ENCODE measurements at regions not wholly inside any gene's neighbourhood (a gene's known extent, or its start where the extent isn't known, plus 50 kb on each side); places are given as distances from the start of the nearest gene placed in this dataset.
A peak's percentile ranks its signal among the peaks of the same experiment; 100 is the strongest.
"Not testable (repeated sequence)": the region's sequence is repeated elsewhere in the genome, so short reads cannot be mapped to it uniquely, and the experiment has no call there.

GRCh38 chr21:29430030-29430429 lies 131.3 kb downstream of the BACH1 start:
- DNase-seq (ENCODE audit: low spot score): no peak
- intact Hi-C loops (cut with micrococcal nuclease): no loop called here
- H3K36me3 Mint-ChIP-seq (ENCODE audit: low read depth): no peaks in the 10 kb centered on the region
- H3K27ac Mint-ChIP-seq: no peak overlapping the region
- H3K4me1 Mint-ChIP-seq (ENCODE audit: low read depth): peaks cover 8% of the 10 kb centered on the region
- H3K27me3 Mint-ChIP-seq (ENCODE audit: low read depth): no peaks in the 10 kb centered on the region
- no peaks in the 10 kb centered on the region for H3K9me3 Mint-ChIP-seq
- H3K4me3 Mint-ChIP-seq (ENCODE audit: low read depth): no peak overlapping the region

- H3K4me3 Mint-ChIP-seq (ENCODE audit: low read depth): no peak overlapping the region
- intact Hi-C loops (cut with micrococcal nuclease): no loop called here
- no peak overlapping the region for H3K27ac Mint-ChIP-seq
- H3K9me3 Mint-ChIP-seq: no peaks in the 10 kb centered on the region
- no peaks in the 10 kb centered on the region for H3K27me3 Mint-ChIP-seq (ENCODE audit: low read depth)
- no peak for DNase-seq (ENCODE audit: low spot score)
- H3K36me3 Mint-ChIP-seq (ENCODE audit: low read depth): no peaks in the 10 kb centered on the region
- H3K4me1 Mint-ChIP-seq (ENCODE audit: low read depth): peaks cover 8% of the 10 kb centered on the region
Measured at GRCh38 chr21:29430576-29430975, 131.9 kb downstream of the BACH1 start.

- no peak overlapping the region for H3K4me3 Mint-ChIP-seq (ENCODE audit: low read depth)
- H3K4me1 Mint-ChIP-seq (ENCODE audit: low read depth): peaks cover 13% of the 10 kb centered on the region
- DNase-seq (ENCODE audit: low spot score): no peak
- intact Hi-C loops (cut with micrococcal nuclease): no loop called here
- no peak overlapping the region for H3K27ac Mint-ChIP-seq
- no peaks in the 10 kb centered on the region for H3K27me3 Mint-ChIP-seq (ENCODE audit: low read depth)
- no peaks in the 10 kb centered on the region for H3K36me3 Mint-ChIP-seq (ENCODE audit: low read depth)
- no peaks in the 10 kb centered on the region for H3K9me3 Mint-ChIP-seq
Measured at GRCh38 chr21:29431178-29431577, 132.5 kb downstream of the BACH1 start.

DNA sequence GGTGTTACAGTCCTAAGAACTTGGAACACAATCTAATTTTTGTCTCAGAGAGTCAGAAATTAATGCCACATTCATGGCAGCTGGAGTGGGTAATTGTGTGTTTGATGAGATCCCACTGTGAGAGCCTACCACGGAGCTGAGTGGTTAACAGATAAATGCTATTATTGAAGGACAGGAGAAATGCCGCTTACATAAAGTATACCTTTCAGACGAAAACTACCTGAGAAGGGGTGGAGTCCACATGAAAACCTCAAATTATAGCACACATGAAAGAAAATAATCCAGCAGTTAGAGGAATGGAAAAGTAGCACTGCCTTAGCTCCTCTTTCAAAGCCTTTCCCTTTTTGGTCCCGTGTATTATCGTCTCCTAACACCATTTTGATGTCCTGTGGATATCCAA lies 133.0 kb downstream of the BACH1 start:
- Mint-ChIP-seq H3K27me3 (ENCODE audit: low read depth) (no peaks in the 10 kb centered on the region), H3K4me1 (ENCODE audit: low read depth) (peaks cover 18% of the 10 kb centered on the region), H3K27ac (no peak overlapping the region), H3K9me3 (no peaks in the 10 kb centered on the region), H3K4me3 (ENCODE audit: low read depth) (no peak overlapping the region), H3K36me3 (ENCODE audit: low read depth) (no peaks in the 10 kb centered on the region)
- intact Hi-C loops (cut with micrococcal nuclease): no loop called here
- DNase-seq (ENCODE audit: low spot score): no peak

DNA sequence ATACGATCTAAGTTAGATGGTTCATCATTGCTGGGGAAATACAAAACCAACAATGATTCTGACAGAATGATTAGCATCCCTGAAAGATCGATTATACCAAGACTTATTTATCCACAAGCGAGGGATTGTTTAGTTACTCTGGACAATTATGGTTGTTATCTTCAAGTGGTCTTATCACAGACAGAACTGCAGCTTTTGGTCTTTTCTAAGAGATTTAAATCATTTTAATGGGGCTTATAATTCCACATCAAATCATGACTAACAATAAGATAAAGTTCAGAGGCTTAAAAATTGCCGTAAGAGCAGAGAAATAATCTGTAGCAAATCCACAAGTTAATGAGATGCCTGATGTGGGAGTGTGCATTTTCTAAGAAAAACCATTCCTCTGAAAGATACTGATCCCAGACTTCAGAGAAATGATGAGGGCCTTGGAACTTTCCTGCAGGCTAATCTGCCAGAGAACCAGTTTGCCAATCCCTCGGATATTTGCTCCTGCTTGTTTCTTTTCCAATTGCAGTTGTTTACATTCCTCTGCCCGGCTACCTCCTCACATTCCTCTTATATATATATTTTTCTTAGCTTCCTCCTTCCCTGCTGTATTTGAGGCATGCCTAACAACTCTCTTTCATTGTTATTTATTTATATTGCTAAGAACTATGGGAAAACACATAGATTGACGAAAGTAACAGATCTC lies 134.8 kb downstream of the BACH1 start:
- no peak for DNase-seq (ENCODE audit: low spot score)
- Mint-ChIP-seq H3K36me3 (ENCODE audit: low read depth) (no peaks in the 10 kb centered on the region), H3K9me3 (no peaks in the 10 kb centered on the region), H3K27me3 (ENCODE audit: low read depth) (no peaks in the 10 kb centered on the region), H3K4me1 (ENCODE audit: low read depth) (peaks cover 19% of the 10 kb centered on the region), H3K27ac (no peak overlapping the region), H3K4me3 (ENCODE audit: low read depth) (no peak overlapping the region)
- intact Hi-C loops (cut with micrococcal nuclease): no loop called here

- H3K4me3 Mint-ChIP-seq (ENCODE audit: low read depth): no peak overlapping the region
- intact Hi-C loops (cut with micrococcal nuclease): no loop called here
- no peaks in the 10 kb centered on the region for H3K27me3 Mint-ChIP-seq (ENCODE audit: low read depth)
- no peak for DNase-seq (ENCODE audit: low spot score)
- H3K9me3 Mint-ChIP-seq: no peaks in the 10 kb centered on the region
- no peak overlapping the region for H3K27ac Mint-ChIP-seq
- H3K4me1 Mint-ChIP-seq (ENCODE audit: low read depth): peaks cover 19% of the 10 kb centered on the region
- no peaks in the 10 kb centered on the region for H3K36me3 Mint-ChIP-seq (ENCODE audit: low read depth)
Measured at GRCh38 chr21:29434081-29434480, 135.4 kb downstream of the BACH1 start.

GRCh38 chr21:29434982-29435381 lies 136.3 kb downstream of the BACH1 start:
- DNase-seq (ENCODE audit: low spot score); H3K36me3 Mint-ChIP-seq (ENCODE audit: low read depth); H3K4me3 Mint-ChIP-seq (ENCODE audit: low read depth); H3K27me3 Mint-ChIP-seq (ENCODE audit: low read depth); intact Hi-C loops (cut with micrococcal nuclease); H3K27ac Mint-ChIP-seq; H3K9me3 Mint-ChIP-seq: not testable (repeated sequence)
- peaks cover 19% of the 10 kb centered on the region for H3K4me1 Mint-ChIP-seq (ENCODE audit: low read depth)

DNA sequence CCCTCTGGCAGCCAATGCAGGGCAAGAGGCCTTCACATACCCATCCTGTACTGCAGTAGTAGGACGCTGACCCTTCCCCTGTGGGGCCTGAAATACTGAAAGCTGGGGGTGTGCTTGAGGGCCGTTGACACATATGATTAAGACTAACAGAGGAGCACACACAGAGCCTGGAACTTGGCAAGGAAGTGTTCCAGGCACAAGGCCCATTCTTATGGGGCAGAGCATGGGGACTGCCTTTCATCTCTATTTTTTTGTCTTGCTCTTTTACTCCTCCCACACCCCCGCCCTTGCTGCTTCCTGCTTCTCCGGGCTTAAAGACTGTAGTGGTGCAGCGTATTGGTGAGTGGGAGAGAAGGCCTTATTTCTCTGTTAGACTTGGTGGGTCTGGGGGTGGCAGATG lies 137.4 kb downstream of the BACH1 start:
- H3K27ac Mint-ChIP-seq: peak overlapping the region; percentile 46
- DNase-seq (ENCODE audit: low spot score): no peak
- H3K36me3 Mint-ChIP-seq (ENCODE audit: low read depth): no peaks in the 10 kb centered on the region
- H3K4me3 Mint-ChIP-seq (ENCODE audit: low read depth): peak overlapping the region; percentile 13
- no peaks in the 10 kb centered on the region for H3K27me3 Mint-ChIP-seq (ENCODE audit: low read depth)
- H3K4me1 Mint-ChIP-seq (ENCODE audit: low read depth): peaks cover 19% of the 10 kb centered on the region
- intact Hi-C loops (cut with micrococcal nuclease): no loop called here
- no peaks in the 10 kb centered on the region for H3K9me3 Mint-ChIP-seq

DNA sequence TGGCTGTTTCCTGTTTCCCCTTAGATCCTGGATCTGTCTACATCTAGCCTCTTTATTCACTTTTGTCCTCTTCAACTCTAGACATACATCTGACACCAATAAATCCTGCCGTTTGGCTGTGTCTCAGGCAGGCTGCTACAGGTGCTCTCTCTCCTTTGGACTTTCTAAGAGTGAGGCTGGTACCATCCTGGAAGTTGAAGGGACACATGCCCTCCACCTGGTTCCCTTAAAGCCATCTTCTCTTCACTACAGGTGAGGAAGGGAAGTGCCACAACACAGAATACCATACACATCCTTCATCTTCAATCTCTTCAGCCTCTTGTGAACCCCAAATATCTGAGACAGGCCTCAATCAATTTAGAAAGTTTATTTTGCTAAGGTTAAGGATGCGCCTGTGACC lies 137.9 kb downstream of the BACH1 start:
- Mint-ChIP-seq H3K27ac (peak overlapping the region; percentile 46), H3K4me3 (ENCODE audit: low read depth) (peak overlapping the region; percentile 13), H3K9me3 (no peaks in the 10 kb centered on the region), H3K4me1 (ENCODE audit: low read depth) (peaks cover 19% of the 10 kb centered on the region), H3K36me3 (ENCODE audit: low read depth) (no peaks in the 10 kb centered on the region), H3K27me3 (ENCODE audit: low read depth) (no peaks in the 10 kb centered on the region)
- intact Hi-C loops (cut with micrococcal nuclease): no loop called here
- DNase-seq (ENCODE audit: low spot score): no peak

- peaks cover 1% of the 10 kb centered on the region for H3K4me1 Mint-ChIP-seq (ENCODE audit: low read depth)
- H3K9me3 Mint-ChIP-seq: no peaks in the 10 kb centered on the region
- no peaks in the 10 kb centered on the region for H3K36me3 Mint-ChIP-seq (ENCODE audit: low read depth)
- H3K27me3 Mint-ChIP-seq (ENCODE audit: low read depth): no peaks in the 10 kb centered on the region
- no peak for DNase-seq (ENCODE audit: low spot score)
- H3K4me3 Mint-ChIP-seq (ENCODE audit: low read depth): no peak overlapping the region
- no peak overlapping the region for H3K27ac Mint-ChIP-seq
- intact Hi-C loops (cut with micrococcal nuclease): no loop called here
Measured at GRCh38 chr21:29441651-29442050, 142.9 kb downstream of the BACH1 start.

- H3K27ac Mint-ChIP-seq: no peak overlapping the region
- intact Hi-C loops (cut with micrococcal nuclease): no loop called here
- H3K36me3 Mint-ChIP-seq (ENCODE audit: low read depth): peaks cover 2% of the 10 kb centered on the region
- H3K27me3 Mint-ChIP-seq (ENCODE audit: low read depth): no peaks in the 10 kb centered on the region
- H3K4me1 Mint-ChIP-seq (ENCODE audit: low read depth): no peaks in the 10 kb centered on the region
- no peak for DNase-seq (ENCODE audit: low spot score)
- H3K9me3 Mint-ChIP-seq: peaks cover 3% of the 10 kb centered on the region
- H3K4me3 Mint-ChIP-seq (ENCODE audit: low read depth): no peak overlapping the region
Measured at GRCh38 chr21:29443411-29444010, 144.8 kb downstream of the BACH1 start.

DNA sequence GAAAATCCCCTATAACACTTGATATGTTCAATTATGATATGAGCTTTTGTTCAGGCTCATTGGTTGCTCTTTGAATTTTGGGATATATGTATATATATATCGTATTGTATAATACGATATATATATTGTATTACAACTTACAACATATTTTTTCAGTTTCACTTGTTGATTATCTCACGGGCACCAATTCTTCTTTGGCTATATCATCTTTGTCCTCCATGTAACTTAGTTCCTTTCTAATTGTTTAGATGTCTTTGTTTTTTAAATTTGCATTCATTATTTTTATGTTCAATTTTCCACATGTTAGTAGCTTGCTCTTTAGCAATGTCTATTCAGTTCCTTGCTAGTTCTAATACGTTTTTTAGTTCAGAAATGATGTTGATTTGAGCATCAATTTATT lies 150.0 kb downstream of the BACH1 start:
- Mint-ChIP-seq H3K4me3 (ENCODE audit: low read depth) (no peak overlapping the region), H3K36me3 (ENCODE audit: low read depth) (peaks cover 12% of the 10 kb centered on the region), H3K9me3 (peaks cover 12% of the 10 kb centered on the region), H3K27me3 (ENCODE audit: low read depth) (no peaks in the 10 kb centered on the region), H3K4me1 (ENCODE audit: low read depth) (peaks cover 13% of the 10 kb centered on the region), H3K27ac (peak overlapping the region; percentile 69)
- DNase-seq (ENCODE audit: low spot score): no peak
- intact Hi-C loops (cut with micrococcal nuclease): no loop called here

- Mint-ChIP-seq H3K4me1 (ENCODE audit: low read depth) (peaks cover 13% of the 10 kb centered on the region), H3K27ac (peak overlapping the region; percentile 69), H3K36me3 (ENCODE audit: low read depth) (peaks cover 12% of the 10 kb centered on the region), H3K4me3 (ENCODE audit: low read depth) (no peak overlapping the region), H3K9me3 (peaks cover 12% of the 10 kb centered on the region), H3K27me3 (ENCODE audit: low read depth) (no peaks in the 10 kb centered on the region)
- intact Hi-C loops (cut with micrococcal nuclease): no loop called here
- DNase-seq (ENCODE audit: low spot score): no peak
Measured at GRCh38 chr21:29449306-29449950, 150.7 kb downstream of the BACH1 start.
